Activated CD4-positive, alpha-beta T cell treated with anti-CD3 and anti-CD28 coated beads, Interleukin-2, amount 50 U/mL, for 24 hours (primary cell): ENCODE measurements at regions not wholly inside any gene's neighbourhood (a gene's known extent, or its start where the extent isn't known, plus 50 kb on each side); places are given as distances from the start of the nearest gene placed in this dataset.
"Not testable (repeated sequence)": the region's sequence is repeated elsewhere in the genome, so short reads cannot be mapped to it uniquely, and the experiment has no call there.

Experiments
- DNase-seq, 2 donors: peaks; one replicate each; pipeline ENCODE4 v3.0.0-alpha.2; 2020; ENCODE audit warnings: low read depth in 1 of 2, low spot score in 1 of 2

DNA sequence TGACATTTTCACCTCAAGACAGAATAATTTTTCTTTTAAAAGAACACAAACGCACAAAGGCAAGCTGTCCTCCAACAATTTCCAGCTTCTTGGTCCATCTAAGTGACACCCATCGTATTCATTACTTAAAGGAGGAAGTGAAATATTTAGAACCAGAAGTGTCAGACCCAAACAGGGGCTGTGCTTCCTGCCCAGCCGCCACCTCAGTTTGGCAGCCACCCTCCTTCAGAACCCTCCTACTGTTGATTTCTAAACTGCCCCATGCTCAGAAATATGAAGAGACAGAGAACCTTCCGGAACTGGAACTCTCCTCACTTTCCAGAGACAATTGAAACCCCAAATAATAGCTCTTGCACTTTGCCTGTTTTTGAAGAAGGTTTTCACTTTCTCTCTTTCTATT lies 734.8 kb upstream of the SALL3 start:
- no peak for DNase-seq

DNA sequence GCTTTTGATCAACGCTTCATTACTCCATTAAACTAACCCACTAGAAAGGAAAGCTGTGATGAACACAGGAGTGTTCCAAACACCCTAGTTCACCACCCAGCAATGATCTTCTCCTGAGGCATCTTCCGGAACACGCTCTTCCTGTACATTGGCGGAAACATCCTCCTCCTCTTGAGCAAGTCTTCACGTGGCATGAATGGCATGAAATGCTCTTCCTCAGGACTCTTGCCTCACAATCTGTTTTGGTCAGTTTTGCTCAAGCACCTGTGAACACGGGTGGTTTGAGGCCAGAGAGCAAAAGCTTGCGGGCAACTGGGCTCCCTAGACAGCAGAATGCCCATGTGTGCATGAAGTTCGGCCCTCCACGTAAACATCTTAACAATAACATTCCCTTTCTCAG lies 734.2 kb upstream of the SALL3 start:
- DNase-seq: no peak

DNA sequence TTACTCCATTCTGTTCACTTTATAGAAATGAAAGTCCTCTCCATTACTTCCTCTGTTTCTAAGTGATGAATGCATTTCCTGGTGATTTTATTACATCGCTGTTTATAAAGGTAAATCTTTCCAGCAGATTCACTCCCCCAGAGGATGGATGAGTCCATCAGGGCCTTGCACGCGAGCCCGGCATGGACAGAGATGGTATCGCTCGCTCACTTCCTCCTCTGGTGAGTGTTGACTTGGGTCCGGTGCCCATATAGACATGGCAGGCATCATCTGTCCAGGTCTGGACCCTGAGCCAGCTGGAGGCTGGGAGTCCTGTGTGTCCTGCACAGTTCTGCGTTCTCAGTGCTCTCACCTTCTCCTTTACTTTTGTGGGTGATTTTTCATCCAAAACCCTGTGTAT lies 733.6 kb upstream of the SALL3 start:
- DNase-seq: no peak

DNA sequence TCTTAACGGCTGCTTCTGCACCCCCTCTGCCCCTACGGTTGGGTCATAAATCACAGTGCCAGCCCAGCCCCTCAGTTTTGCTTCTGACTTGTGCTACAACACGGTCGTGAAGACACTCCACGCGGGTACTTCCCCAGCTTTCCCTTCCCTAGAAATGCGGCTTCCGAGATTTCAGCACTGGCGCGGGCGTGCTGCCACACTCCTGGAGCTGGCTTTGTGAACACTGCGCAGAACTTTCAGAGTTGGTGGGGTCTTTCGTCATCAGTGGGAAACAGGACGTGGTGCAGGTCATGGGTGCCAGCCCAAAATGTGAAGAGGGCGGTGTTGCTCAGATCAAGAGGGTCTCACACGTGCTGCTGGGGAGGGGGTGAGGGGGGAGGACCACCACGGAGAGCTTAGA lies 733.0 kb upstream of the SALL3 start:
- DNase-seq: no peak

DNA sequence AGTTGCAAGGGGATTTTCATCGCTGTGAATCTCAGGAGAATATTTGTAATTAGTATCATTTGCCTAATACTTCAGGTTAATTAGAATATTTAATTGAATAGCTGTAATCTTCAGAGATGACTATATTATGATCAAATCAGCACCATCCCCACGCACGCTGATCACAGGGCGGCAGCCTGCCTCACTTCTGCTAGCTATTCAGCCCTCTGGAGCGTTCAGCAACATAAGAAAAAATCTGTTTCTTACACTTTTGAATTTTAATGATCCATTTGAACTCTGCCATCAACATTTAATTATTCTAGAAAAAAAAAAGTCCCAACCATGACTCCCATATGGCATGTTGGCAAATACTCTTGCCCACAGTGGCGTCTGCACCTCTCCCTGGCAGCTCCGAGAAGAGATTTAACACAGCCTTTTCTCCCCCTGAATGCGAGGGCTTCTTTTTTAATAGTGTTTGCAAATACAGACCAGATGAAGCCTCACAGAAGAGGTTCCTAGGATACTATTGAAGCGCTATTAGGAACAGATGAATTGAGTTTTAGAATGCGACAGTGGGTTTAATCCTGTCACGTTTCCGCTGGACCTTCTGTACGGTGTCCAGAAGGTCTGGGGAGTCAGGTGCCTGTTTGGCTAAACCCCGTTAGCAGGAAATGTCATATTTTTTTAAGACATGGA lies 731.9 kb upstream of the SALL3 start:
- no peak for DNase-seq

DNA sequence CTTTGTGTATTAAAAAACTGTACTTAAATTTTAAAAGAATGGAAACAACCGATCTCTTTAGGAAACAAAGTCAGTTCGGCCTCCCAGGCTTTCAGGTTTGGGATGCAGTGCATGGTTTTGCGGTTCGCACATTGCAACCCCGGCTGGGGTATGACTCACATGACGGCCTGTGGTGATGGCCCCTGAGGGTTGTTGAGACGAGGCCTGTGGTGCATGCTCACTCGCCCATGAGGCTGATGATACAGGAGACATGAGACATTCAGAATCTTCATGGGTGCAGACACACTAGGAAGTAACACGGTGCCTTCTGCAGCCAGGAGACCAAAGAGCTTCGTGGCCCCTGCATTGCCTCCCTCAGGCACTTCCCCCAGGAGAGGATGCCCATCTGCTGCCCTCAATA lies 724.6 kb upstream of the SALL3 start:
- no peak for DNase-seq

DNA sequence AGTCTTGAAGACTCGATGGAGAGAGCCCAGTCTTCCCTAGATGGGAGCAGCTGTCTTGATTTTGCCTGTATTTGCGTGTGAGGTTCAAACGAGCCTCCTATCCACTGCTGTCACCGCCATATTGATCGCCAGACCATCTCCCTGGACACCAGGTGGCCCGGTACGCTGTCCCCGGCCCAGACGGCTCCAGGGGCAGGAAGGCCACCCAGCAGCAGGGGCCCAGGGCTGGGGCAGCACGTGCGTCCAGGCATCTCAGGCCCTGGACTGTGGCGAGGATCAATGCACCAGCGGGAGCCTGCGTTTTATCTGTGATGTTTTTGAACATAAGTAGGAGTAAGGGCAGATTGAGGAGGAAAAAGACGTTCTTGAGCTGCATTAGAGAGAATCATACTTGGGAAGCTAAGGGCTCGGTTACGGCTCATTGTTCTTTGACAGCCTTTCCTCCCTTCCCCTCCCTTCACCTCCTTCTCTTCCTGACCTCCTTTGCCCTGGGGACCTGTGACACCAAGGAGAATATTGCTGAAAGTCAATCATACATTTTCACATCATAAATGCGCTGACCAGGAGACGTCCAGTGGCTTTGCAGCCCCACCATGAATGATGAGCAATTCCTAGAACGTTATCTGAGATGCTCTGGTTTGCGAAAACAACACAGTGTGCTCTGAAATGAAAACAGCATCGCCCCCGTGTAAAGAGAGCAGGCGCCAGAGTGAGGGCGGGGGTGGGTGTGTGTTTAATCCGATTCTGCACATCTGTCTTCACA lies 711.2 kb upstream of the SALL3 start:
- no peak for DNase-seq

DNA sequence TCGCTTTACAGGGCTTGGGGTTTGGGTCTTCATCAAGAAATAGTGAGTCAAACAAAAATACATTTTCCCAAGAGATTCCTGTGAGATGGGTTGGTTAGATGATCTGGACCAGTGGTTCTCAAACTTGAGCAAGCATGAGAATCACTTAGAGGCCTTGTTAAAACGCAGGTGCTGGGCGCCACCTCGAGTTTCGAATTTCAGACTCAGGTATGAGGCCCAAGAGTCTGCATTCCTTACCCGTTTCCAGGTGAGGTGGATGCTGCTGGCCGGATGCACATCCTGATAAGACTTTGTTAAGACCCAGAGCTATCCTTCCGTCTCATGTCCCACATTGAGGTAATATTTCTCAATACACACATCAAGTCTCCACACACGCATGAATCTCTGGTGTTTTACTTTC lies 707.8 kb upstream of the SALL3 start:
- no peak for DNase-seq

DNA sequence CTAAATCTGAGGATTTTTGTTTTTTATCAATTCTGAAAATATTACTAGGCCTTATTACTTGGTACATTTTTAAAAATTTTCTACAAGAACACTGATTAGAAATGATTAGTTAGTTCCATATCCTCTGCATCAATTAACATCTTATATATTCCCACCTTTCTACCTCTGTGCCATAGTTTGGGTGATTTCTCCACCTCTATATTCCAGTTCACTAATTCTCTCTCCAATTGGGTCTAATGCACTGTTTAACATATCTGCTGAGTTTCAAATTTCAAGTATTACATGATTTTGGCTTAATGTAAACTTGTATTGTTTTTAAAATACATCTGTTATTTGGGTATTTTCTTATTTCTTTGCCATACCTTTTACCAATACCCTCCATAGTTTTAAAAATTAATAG lies 705.7 kb upstream of the SALL3 start:
- DNase-seq: no peak

DNA sequence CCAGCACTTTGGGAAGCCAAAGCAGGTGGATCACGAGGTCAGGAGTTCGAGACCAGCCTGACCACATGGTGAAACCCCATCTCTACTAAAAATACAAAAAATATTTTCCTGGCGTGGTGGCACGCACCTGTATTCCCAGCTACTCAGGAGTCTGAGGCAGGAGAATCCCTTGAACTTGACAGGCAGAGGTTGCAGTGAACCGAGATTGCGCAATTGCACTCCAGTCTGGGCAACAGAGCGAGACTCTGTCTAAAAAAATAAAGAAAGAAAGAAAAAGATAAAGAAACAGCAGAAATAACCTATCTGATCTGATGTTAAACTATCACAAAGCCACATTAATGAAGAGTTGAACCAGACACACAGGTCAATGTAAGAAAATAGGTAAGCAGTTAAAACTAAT lies 696.2 kb upstream of the SALL3 start:
- DNase-seq: not testable (repeated sequence)

DNA sequence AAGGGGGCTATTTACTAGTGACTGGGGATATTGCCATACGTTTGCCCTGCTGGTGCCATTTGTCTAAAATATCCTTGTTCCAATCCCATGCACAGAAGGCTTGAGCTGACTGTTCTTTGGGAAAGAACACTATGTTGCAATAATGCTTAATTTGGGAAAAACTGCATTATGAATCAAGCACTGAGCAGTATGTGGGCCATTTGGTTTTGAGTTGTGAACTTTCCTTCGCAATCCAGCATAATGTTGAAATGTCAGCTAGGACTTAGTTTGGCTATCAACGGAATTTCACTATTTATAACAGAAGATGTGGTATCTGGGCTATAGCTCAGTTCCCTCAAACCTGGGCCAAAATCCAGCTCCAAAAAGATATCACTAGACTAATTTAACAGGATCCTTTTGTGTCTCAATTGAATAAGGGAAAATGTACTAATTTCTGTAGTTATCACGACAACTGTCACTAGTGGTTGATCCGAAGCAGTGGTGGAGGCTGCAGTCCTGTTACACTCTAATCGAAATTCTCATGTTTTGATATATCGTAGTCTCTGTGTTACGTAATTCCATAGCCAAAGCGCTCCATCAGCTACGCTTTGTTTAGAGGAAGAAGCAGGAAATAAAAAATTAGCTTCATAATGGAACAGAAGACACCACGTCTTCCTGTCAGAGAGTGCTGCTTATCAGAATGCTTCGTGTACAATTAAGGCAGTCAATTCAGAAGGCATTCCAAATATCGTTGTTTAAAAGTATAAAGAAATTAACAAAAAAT lies 686.8 kb upstream of the SALL3 start:
- no peak for DNase-seq

DNA sequence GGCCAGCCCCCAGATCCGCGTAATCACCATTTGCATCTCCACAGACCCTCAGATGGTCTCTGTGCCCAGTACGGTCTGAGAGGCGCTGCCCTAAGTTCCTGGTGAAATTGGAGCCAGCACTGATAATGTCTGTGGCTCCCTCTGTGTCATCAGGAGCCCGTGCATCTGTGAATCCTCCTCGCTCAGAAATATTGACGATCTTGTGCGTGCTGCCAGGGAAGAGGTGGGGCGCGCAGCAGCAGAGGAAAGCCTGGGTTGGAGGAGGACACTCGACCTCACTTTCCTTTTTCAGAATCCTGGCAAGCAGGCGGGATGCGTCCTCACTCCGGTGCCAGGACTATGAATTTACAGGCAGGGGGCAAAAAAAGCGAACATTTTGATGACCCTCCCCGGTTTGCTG lies 686.1 kb upstream of the SALL3 start:
- no peak for DNase-seq

DNA sequence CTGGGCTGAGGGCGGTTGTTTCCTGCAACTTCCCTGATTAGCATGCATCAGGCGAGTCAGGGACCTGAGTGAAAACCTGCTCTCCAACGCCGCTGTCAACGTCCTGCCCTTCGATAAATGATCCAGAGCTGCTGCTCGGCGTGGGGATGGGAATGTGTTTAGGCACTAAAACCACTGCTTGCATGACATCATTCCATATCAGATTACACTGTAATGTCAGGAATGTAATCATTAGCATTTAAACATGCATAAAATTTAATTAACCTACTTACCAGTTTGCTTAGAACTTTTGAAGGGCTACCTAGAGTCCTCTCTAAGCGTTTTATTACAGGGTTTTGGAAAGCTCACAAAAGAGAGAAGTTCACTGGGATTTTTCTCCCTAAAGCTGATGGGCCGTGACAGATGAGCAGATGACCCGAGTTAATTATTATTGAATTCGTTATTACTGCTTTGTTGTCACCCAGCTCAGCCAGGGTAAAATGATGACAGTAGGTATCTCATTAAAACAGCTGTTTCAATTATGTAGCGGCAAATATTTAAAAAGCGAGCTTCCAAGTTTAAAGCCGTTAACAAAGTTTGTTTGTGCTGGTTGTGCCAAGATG lies 685.6 kb upstream of the SALL3 start:
- no peak for DNase-seq

DNA sequence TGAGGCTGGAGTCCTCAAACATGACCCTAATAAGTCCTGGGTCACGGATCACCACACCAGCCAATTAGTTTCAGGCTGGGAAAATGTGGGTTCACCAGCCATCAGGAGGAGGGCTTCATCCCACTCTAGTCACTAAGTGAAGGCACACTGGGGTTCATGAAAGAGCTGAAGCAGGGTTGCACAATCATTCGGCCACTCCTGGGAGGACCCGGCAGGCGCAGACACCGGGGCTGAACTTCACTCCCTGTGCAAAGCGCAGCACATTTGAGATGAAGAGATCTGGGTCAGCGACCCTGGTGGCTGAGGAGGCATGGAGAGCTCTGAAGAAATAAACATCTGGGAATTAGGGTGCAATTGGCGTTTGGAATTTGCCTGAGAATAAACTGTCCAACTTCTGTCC lies 684.4 kb upstream of the SALL3 start:
- no peak for DNase-seq

DNA sequence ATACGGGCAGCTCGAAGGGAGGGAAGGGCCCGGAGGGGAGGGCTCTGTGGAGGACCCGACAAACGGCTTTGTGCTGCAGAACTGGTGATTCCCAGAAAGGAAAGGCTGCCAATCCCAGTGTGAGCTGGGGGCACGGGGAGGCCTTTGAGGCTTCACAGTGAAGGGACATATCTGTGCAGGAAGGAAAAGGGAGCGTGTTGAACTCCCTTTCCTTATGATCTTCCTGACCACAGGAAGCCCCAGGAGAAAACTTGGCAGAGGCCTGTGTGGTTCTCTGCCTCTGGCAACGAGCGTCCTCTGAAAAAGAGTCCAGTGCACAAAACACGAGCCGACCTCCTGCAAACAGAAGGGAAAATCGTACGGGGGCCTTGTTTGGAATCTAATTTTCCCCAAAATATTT lies 683.5 kb upstream of the SALL3 start:
- DNase-seq: no peak

DNA sequence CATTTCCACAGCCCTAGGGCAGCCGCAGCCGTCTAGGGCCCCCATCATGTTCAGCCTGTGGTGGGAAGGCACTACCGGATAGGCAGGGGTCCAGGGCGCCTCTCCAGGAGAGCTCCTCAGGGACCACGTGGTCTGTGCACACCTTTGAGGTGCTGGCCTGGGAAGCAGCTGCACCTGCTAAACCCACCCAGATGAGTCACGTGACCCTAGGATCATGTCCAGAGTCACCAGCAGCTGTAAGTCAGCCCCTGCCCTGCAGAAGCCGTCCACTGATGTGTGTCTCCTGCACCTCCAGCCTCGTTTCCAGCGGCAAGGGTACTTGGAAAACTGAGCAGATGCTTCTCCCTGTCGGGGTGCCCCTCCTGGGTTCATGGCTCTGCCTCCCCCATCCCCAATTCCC lies 682.6 kb upstream of the SALL3 start:
- no peak for DNase-seq

DNA sequence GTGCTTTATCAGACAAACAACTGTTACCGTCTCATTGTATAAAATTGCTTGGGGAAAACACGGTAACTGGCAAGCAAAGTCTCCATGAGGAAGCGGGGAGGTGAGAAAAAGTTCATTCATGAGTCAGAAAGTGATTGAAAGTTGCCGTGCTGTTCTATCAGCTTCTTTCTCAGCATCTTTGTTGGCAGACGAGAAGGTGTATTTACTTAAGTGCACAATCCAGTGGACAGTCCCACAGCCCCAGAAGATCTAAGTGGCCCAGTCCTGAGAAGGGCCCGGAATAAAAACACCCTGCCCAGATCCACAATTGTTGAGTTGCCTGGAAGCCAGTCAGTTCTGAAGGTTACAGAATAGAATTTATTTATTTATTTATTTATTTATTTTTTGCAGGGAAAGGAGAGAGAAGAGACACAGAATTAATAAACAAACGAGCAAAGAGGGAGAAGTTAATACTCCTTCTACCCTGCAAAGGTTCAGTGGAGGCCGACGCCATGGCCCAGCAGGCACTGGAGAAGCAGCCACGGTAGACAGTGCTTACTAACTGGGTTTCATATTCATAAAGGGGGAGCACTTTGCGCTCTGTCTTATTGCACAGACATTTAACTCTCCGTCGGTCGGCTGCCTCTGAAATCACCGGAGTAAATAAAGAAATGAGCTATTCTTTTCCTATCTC lies 676.0 kb upstream of the SALL3 start:
- no peak for DNase-seq

DNA sequence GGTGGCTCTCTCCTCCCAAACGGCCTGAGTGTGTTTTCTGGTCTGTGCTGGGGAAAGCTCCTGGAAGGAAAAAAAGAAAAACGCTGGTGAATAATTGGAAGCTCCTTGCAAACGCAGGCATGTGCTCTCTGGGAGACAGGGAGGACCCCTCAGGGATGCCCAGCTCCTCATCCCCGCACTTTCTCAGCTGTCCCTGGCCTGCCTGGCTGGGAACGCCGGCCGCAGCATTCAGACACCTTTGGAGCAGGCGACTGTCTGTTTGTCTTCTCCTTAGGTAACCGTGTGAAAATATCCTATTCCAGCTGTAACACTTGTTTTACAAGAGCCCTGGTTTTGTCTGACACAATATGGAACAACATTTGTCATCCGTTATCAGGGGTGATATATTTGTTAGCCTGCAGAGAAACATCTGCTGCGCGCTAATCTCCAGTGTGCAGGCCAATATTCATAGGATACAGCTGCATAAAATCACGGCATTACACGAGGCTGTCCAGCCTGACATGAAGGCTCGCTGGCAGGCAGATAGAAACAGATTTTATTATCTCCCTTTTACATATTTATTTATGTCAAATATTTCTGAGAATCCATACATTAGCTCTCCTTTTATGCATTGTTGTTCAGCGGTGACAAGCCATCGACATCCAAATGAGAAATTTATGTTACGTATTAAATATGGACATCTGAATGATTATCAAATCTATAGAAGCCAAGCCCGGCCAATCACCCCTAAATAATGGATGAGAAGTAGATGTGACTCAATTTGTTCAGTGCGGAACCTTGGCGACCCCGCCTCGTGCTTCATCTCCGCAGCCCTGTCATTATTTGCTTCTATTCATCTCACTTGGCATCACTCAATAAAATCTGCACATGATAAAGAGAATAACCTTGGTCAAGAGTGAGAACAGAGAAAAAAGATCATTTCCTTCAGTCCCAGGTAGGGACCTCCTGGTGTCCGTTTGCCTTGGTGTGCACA lies 675.1 kb upstream of the SALL3 start:
- DNase-seq: no peak

DNA sequence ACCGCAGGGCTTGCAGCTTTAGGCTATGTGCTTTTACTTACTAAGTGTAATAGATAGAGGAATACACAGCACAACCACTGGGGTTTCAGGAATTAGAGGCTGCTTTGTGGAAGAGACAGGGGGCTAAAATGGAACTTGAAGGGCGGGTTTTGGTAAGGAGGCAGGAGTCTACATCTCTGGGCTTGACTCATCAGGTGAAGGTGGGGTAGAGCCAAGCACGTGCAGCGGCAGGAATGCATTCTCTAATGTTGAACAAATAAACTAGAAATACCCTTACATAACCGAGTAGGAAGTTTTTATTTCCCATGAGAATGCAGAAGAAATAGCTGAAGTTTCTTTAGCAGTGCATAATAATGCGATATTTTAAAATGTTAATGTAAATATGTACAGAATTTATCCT lies 673.8 kb upstream of the SALL3 start:
- DNase-seq: no peak

DNA sequence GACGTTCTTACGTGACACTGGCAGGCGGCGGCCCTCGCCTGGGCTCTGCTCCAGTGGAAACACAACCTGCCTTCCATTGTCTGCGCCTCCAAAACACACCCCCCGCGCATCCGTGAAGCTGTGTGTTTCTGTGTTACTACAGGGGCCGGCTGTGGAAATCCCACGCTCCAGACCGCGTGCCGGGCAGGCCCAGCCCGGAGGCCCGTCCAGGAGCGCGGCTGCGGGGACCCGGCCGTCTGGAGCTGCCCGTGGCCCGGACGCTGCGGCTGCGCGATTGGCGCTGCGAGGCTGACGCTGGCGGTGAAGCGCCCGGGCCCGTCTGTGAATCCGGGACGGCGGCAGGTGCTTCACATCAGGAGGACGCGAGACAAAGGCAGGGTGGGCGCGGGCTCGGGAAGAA lies 670.3 kb upstream of the SALL3 start:
- DNase-seq: no peak
